ENCODE measurements at regions not wholly inside any gene's neighbourhood (a gene's known extent, or its start where the extent isn't known, plus 50 kb on each side); places are given as distances from the start of the nearest gene placed in this dataset.

DNA sequence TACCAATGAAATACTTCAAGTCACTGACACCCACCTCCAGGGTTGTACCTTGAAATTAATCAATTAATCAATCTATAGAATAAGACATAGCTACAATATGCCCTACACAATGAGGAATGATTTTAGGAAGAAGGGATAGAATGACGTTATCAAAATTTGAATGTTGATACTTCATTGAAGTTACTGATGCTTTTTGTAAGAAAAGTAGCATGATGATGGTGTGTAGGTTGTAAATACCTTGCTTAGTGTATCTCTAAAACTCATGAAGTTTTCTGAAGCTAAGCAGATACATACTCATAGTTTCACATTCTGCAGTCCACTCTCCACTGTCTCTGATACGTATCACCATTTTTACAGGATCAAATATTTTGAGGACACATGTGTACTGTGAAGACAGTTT, 670.4 kb upstream of the GOT2 start:
- Histone ChIP-seq H2AFZ (no peak overlapping the region), H3K79me2 (replicated peaks; ENCODE audit: insufficient read depth) (no peaks in the 10 kb centered on the region), H4K20me1 (replicated peaks; ENCODE audit: insufficient read depth) (no peaks in the 10 kb centered on the region), H3K4me2 (no peak overlapping the region), H3K36me3 (ENCODE audit: insufficient read depth) (no peaks in the 10 kb centered on the region), H3K4me1 (ENCODE audit: insufficient read depth) (no peaks in the 10 kb centered on the region), H3K9me2 (ENCODE audit: insufficient read depth) (no peaks in the 10 kb centered on the region), H3K4me3 (no peak overlapping the region), H3K27me3 (ENCODE audit: insufficient read depth) (no peaks in the 10 kb centered on the region), H3F3A (replicated peaks; ENCODE audit: low read depth) (no peaks in the 10 kb centered on the region), H3K27ac (ENCODE audit: low read depth) (no peak overlapping the region)
- no peak overlapping the region for H3K4me3 Mint-ChIP-seq
- ATAC-seq (no peak), DNase-seq (ENCODE audit: low spot score) (no peak)
- H3K27me3 Mint-ChIP-seq (ENCODE audit: insufficient read depth, low read depth, poor library complexity) = no peaks in the 10 kb centered on the region
- no peaks in the 10 kb centered on the region for H3K36me3 Mint-ChIP-seq (ENCODE audit: low read depth)
- TF ChIP-seq, protein P1, sequence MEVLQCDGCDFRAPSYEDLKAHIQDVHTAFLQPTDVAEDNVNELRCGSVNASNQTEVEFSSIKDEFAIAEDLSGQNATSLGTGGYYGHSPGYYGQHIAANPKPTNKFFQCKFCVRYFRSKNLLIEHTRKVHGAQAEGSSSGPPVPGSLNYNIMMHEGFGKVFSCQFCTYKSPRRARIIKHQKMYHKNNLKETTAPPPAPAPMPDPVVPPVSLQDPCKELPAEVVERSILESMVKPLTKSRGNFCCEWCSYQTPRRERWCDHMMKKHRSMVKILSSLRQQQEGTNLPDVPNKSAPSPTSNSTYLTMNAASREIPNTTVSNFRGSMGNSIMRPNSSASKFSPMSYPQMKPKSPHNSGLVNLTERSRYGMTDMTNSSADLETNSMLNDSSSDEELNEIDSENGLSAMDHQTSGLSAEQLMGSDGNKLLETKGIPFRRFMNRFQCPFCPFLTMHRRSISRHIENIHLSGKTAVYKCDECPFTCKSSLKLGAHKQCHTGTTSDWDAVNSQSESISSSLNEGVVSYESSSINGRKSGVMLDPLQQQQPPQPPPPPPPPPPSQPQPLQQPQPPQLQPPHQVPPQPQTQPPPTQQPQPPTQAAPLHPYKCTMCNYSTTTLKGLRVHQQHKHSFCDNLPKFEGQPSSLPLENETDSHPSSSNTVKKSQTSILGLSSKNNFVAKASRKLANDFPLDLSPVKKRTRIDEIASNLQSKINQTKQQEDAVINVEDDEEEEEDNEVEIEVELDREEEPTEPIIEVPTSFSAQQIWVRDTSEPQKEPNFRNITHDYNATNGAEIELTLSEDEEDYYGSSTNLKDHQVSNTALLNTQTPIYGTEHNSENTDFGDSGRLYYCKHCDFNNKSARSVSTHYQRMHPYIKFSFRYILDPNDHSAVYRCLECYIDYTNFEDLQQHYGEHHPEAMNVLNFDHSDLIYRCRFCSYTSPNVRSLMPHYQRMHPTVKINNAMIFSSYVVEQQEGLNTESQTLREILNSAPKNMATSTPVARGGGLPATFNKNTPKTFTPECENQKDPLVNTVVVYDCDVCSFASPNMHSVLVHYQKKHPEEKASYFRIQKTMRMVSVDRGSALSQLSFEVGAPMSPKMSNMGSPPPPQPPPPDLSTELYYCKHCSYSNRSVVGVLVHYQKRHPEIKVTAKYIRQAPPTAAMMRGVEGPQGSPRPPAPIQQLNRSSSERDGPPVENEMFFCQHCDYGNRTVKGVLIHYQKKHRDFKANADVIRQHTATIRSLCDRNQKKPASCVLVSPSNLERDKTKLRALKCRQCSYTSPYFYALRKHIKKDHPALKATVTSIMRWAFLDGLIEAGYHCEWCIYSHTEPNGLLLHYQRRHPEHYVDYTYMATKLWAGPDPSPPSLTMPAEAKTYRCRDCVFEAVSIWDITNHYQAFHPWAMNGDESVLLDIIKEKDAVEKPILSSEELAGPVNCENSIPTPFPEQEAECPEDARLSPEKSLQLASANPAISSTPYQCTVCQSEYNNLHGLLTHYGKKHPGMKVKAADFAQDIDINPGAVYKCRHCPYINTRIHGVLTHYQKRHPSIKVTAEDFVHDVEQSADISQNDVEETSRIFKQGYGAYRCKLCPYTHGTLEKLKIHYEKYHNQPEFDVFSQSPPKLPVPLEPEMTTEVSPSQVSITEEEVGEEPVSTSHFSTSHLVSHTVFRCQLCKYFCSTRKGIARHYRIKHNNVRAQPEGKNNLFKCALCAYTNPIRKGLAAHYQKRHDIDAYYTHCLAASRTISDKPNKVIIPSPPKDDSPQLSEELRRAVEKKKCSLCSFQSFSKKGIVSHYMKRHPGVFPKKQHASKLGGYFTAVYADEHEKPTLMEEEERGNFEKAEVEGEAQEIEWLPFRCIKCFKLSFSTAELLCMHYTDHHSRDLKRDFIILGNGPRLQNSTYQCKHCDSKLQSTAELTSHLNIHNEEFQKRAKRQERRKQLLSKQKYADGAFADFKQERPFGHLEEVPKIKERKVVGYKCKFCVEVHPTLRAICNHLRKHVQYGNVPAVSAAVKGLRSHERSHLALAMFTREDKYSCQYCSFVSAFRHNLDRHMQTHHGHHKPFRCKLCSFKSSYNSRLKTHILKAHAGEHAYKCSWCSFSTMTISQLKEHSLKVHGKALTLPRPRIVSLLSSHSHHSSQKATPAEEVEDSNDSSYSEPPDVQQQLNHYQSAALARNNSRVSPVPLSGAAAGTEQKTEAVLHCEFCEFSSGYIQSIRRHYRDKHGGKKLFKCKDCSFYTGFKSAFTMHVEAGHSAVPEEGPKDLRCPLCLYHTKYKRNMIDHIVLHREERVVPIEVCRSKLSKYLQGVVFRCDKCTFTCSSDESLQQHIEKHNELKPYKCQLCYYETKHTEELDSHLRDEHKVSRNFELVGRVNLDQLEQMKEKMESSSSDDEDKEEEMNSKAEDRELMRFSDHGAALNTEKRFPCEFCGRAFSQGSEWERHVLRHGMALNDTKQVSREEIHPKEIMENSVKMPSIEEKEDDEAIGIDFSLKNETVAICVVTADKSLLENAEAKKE (CRISPR knock-in tag; IDR thresholded peaks at IDR 0.05) = no peak
- TF ChIP-seq, protein P2, sequence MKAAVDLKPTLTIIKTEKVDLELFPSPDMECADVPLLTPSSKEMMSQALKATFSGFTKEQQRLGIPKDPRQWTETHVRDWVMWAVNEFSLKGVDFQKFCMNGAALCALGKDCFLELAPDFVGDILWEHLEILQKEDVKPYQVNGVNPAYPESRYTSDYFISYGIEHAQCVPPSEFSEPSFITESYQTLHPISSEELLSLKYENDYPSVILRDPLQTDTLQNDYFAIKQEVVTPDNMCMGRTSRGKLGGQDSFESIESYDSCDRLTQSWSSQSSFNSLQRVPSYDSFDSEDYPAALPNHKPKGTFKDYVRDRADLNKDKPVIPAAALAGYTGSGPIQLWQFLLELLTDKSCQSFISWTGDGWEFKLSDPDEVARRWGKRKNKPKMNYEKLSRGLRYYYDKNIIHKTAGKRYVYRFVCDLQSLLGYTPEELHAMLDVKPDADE (IDR thresholded peaks at IDR 0.05) = no peak
- TF ChIP-seq JUNB (IDR thresholded peaks at IDR 0.05; ENCODE audit: unreplicated experiment) = no peak
- TF ChIP-seq ZNF331 (CRISPR knock-in tag; IDR thresholded peaks at IDR 0.05; ENCODE audit: low read depth) = no peak
- TF ChIP-seq, protein P3, sequence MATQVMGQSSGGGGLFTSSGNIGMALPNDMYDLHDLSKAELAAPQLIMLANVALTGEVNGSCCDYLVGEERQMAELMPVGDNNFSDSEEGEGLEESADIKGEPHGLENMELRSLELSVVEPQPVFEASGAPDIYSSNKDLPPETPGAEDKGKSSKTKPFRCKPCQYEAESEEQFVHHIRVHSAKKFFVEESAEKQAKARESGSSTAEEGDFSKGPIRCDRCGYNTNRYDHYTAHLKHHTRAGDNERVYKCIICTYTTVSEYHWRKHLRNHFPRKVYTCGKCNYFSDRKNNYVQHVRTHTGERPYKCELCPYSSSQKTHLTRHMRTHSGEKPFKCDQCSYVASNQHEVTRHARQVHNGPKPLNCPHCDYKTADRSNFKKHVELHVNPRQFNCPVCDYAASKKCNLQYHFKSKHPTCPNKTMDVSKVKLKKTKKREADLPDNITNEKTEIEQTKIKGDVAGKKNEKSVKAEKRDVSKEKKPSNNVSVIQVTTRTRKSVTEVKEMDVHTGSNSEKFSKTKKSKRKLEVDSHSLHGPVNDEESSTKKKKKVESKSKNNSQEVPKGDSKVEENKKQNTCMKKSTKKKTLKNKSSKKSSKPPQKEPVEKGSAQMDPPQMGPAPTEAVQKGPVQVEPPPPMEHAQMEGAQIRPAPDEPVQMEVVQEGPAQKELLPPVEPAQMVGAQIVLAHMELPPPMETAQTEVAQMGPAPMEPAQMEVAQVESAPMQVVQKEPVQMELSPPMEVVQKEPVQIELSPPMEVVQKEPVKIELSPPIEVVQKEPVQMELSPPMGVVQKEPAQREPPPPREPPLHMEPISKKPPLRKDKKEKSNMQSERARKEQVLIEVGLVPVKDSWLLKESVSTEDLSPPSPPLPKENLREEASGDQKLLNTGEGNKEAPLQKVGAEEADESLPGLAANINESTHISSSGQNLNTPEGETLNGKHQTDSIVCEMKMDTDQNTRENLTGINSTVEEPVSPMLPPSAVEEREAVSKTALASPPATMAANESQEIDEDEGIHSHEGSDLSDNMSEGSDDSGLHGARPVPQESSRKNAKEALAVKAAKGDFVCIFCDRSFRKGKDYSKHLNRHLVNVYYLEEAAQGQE (IDR thresholded peaks at IDR 0.05; ENCODE audit: unreplicated experiment) = no peak
- no peak for TF ChIP-seq CREB1 (CRISPR knock-in tag; IDR thresholded peaks at IDR 0.05; ENCODE audit: low read depth)
- TF ChIP-seq, protein P4, sequence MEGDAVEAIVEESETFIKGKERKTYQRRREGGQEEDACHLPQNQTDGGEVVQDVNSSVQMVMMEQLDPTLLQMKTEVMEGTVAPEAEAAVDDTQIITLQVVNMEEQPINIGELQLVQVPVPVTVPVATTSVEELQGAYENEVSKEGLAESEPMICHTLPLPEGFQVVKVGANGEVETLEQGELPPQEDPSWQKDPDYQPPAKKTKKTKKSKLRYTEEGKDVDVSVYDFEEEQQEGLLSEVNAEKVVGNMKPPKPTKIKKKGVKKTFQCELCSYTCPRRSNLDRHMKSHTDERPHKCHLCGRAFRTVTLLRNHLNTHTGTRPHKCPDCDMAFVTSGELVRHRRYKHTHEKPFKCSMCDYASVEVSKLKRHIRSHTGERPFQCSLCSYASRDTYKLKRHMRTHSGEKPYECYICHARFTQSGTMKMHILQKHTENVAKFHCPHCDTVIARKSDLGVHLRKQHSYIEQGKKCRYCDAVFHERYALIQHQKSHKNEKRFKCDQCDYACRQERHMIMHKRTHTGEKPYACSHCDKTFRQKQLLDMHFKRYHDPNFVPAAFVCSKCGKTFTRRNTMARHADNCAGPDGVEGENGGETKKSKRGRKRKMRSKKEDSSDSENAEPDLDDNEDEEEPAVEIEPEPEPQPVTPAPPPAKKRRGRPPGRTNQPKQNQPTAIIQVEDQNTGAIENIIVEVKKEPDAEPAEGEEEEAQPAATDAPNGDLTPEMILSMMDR (conservative IDR thresholded peaks at IDR 0.05; ENCODE audit: low read depth in 2 of 2) = no peak
- no peak for TF ChIP-seq POLR2AphosphoS5 (IDR thresholded peaks at IDR 0.05; ENCODE audit: low read depth)
- TF ChIP-seq NANOG (IDR thresholded peaks at IDR 0.05; ENCODE audit: borderline replicate concordance) = no peak
- no peak for TF ChIP-seq ZNF114 (CRISPR knock-in tag; IDR thresholded peaks at IDR 0.05)
- TF ChIP-seq EZH2phosphoT487 (IDR thresholded peaks at IDR 0.05; ENCODE audit: unreplicated experiment) = no peak
- TF ChIP-seq STAT1 (IDR thresholded peaks at IDR 0.05; ENCODE audit: unreplicated experiment) = no peak
- no peak for TF ChIP-seq EZH2 (IDR thresholded peaks at IDR 0.05; ENCODE audit: low read depth, unreplicated experiment)
- H3K9me3 Mint-ChIP-seq = no peaks in the 10 kb centered on the region
- no peaks in the 10 kb centered on the region for H3K4me1 Mint-ChIP-seq
- no peak overlapping the region for H3K27ac Mint-ChIP-seq
